ENCODE measurements at regions not wholly inside any gene's neighbourhood (a gene's known extent, or its start where the extent isn't known, plus 50 kb on each side); places are given as distances from the start of the nearest gene placed in this dataset.
"Not testable (repeated sequence)": the region's sequence is repeated elsewhere in the genome, so short reads cannot be mapped to it uniquely, and the experiment has no call there.

GRCh38 chr5:10019236-10019635, 230.5 kb downstream of the ATPSCKMT start:
- H3K4me3 ChIP-seq (replicated peaks in 1 of 2; ENCODE audit: low read depth in 2 of 2, low read length in 2 of 2) = no peak overlapping the region
- DNase-seq (ENCODE audit: low read depth in 2 of 2) = peak in 1 of 2 donors; percentile 74
- no peak for TF ChIP-seq CTCF (IDR thresholded peaks at IDR 0.05; ENCODE audit: low read depth, low read length)

- no peak for TF ChIP-seq CTCF (IDR thresholded peaks at IDR 0.05; ENCODE audit: low read depth, low read length)
- no peak overlapping the region for H3K4me3 ChIP-seq (replicated peaks in 1 of 2; ENCODE audit: low read depth in 2 of 2, low read length in 2 of 2)
- peak; percentile 81 to 94 for DNase-seq (ENCODE audit: low read depth in 2 of 2)
Observed at GRCh38 chr5:10018201-10019069, 231.3 kb downstream of the ATPSCKMT start.

- H3K4me3 ChIP-seq (replicated peaks in 1 of 2; ENCODE audit: low read depth in 2 of 2, low read length in 2 of 2) = no peak overlapping the region
- no peak for TF ChIP-seq CTCF (IDR thresholded peaks at IDR 0.05; ENCODE audit: low read depth, low read length)
- no peak for DNase-seq (ENCODE audit: low read depth in 2 of 2)
Observed at GRCh38 chr5:10017786-10018185, 231.9 kb downstream of the ATPSCKMT start.

- DNase-seq (ENCODE audit: low read depth in 2 of 2) = peak in 1 of 2 donors; percentile 51
- H3K4me3 ChIP-seq (replicated peaks in 1 of 2; ENCODE audit: low read depth in 2 of 2, low read length in 2 of 2) = not testable (repeated sequence)
Observed at GRCh38 chr5:10016559-10016958, 233.1 kb downstream of the ATPSCKMT start.

GRCh38 chr5:10015681-10016080, 234.0 kb downstream of the ATPSCKMT start:
- not testable (repeated sequence) for H3K4me3 ChIP-seq (replicated peaks in 1 of 2; ENCODE audit: low read depth in 2 of 2, low read length in 2 of 2); DNase-seq (ENCODE audit: low read depth in 2 of 2)

- peak in 1 of 2 donors; percentile 4 for DNase-seq (ENCODE audit: low read depth in 2 of 2)
- TF ChIP-seq CTCF (IDR thresholded peaks at IDR 0.05; ENCODE audit: low read depth, low read length) = no peak
- no peak overlapping the region for H3K4me3 ChIP-seq (replicated peaks in 1 of 2; ENCODE audit: low read depth in 2 of 2, low read length in 2 of 2)
Observed at GRCh38 chr5:10009802-10010201, 239.9 kb downstream of the ATPSCKMT start.

GRCh38 chr5:9987101-9987500, 262.6 kb downstream of the ATPSCKMT start:
- H3K4me3 ChIP-seq (replicated peaks in 1 of 2; ENCODE audit: low read depth in 2 of 2, low read length in 2 of 2) = no peak overlapping the region
- no peak for DNase-seq (ENCODE audit: low read depth in 2 of 2)
- TF ChIP-seq CTCF (IDR thresholded peaks at IDR 0.05; ENCODE audit: low read depth, low read length) = no peak

- H3K4me3 ChIP-seq (replicated peaks in 1 of 2; ENCODE audit: low read depth in 2 of 2, low read length in 2 of 2) = no peak overlapping the region
- no peak for TF ChIP-seq CTCF (IDR thresholded peaks at IDR 0.05; ENCODE audit: low read depth, low read length)
- DNase-seq (ENCODE audit: low read depth in 2 of 2) = no peak
Observed at GRCh38 chr5:9977070-9977469, 272.6 kb downstream of the ATPSCKMT start.

Measured in cardiac fibroblast (primary cell).